ENCODE measurements at regions not wholly inside any gene's neighbourhood (a gene's known extent, or its start where the extent isn't known, plus 50 kb on each side); places are given as distances from the start of the nearest gene placed in this dataset.

DNA sequence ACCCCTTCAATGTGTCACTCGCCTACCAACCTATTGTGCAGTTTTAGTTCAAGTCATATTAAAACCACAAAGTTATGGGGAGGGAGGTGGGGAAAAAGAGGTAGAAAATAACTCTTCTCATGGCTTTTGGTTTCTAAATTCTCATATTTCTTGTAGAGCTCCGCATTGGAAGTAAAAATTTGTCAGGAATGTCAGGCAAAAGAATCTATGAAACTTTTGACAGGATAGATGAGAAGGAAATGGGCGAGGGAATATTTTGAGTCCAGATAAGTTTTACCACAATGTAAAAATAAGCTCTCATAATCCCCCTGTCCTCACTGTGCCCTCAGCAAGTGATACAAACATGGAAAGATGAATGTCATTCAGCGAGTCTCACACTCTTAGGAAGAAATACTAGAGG is 270.4 kb downstream of the DLEU7 start:
- TF ChIP-seq, protein P1, sequence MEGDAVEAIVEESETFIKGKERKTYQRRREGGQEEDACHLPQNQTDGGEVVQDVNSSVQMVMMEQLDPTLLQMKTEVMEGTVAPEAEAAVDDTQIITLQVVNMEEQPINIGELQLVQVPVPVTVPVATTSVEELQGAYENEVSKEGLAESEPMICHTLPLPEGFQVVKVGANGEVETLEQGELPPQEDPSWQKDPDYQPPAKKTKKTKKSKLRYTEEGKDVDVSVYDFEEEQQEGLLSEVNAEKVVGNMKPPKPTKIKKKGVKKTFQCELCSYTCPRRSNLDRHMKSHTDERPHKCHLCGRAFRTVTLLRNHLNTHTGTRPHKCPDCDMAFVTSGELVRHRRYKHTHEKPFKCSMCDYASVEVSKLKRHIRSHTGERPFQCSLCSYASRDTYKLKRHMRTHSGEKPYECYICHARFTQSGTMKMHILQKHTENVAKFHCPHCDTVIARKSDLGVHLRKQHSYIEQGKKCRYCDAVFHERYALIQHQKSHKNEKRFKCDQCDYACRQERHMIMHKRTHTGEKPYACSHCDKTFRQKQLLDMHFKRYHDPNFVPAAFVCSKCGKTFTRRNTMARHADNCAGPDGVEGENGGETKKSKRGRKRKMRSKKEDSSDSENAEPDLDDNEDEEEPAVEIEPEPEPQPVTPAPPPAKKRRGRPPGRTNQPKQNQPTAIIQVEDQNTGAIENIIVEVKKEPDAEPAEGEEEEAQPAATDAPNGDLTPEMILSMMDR (IDR thresholded peaks at IDR 0.05; ENCODE audit: borderline replicate concordance, extremely low read depth, low read length, poor library complexity, severe bottlenecking): no peak
- no peak for TF ChIP-seq EZH2 (IDR thresholded peaks at IDR 0.05; ENCODE audit: borderline replicate concordance, low read depth, low read length, severe bottlenecking)
- H3K79me2 ChIP-seq (ENCODE audit: insufficient read depth, low read length): no peaks in the 10 kb centered on the region

DNA sequence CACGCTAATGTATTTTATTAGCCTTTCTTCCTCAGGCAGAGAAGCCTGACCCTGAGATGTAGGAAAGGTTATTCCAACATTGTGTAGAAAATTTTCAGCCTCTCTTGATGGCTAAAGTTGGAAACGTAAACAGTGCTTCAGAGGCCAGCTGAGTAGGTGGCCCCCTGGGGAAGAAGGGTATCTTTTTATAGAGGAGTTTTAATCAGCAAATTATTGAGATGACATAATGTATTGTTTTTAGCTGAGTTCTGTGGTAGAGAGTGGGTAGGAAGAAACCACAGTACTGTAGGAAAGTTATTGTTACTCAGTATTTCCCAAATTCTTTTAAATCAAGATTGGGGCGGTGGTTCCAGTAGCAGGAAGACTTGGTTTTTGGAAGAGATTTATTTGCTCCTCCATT is 268.8 kb downstream of the DLEU7 start:
- H3K27me3 ChIP-seq (ENCODE audit: insufficient read depth, low read length, poor library complexity): no peaks in the 10 kb centered on the region
- H3K9me3 ChIP-seq (ENCODE audit: insufficient read depth, low read length, severe bottlenecking): peaks cover 3% of the 10 kb centered on the region
- DNase-seq (no peak), ATAC-seq (ENCODE audit: insufficient read depth, low read depth) (no peak)
- no peaks in the 10 kb centered on the region for H4K20me1 ChIP-seq (ENCODE audit: insufficient read depth, low read length)
- H3K4me2 ChIP-seq (ENCODE audit: insufficient read depth, low read length): no peak overlapping the region
- no peak overlapping the region for H3K27ac ChIP-seq (ENCODE audit: low read length)
- H3K4me1 ChIP-seq (ENCODE audit: insufficient read depth, low read length): no peaks in the 10 kb centered on the region
- H3K36me3 ChIP-seq (ENCODE audit: insufficient read depth, low read length): no peaks in the 10 kb centered on the region
- H3K4me3 ChIP-seq (ENCODE audit: low read depth in 1 of 2, low read length in 2 of 2): no peak overlapping the region
- no peaks in the 10 kb centered on the region for H3K79me2 ChIP-seq (ENCODE audit: insufficient read depth, low read length)
- TF ChIP-seq EZH2 (IDR thresholded peaks at IDR 0.05; ENCODE audit: borderline replicate concordance, low read depth, low read length, severe bottlenecking): no peak
- TF ChIP-seq, protein P1 (IDR thresholded peaks at IDR 0.05; ENCODE audit: borderline replicate concordance, extremely low read depth, low read length, poor library complexity, severe bottlenecking): no peak
- H2AFZ ChIP-seq (ENCODE audit: low read depth, low read length): no peak overlapping the region
- no peak overlapping the region for H3K9ac ChIP-seq (ENCODE audit: low read depth, low read length)

More for the DNA sequence above, 270.4 kb downstream of the DLEU7 start:
- Histone ChIP-seq H3K4me1 (ENCODE audit: insufficient read depth, low read length) (no peaks in the 10 kb centered on the region), H3K4me2 (ENCODE audit: insufficient read depth, low read length) (no peak overlapping the region), H3K9ac (ENCODE audit: low read depth, low read length) (no peak overlapping the region), H2AFZ (ENCODE audit: low read depth, low read length) (no peak overlapping the region), H3K9me3 (ENCODE audit: insufficient read depth, low read length, severe bottlenecking) (peaks cover 3% of the 10 kb centered on the region), H4K20me1 (ENCODE audit: insufficient read depth, low read length) (no peaks in the 10 kb centered on the region), H3K4me3 (ENCODE audit: low read depth in 1 of 2, low read length in 2 of 2) (no peak overlapping the region), H3K36me3 (ENCODE audit: insufficient read depth, low read length) (no peaks in the 10 kb centered on the region), H3K27ac (ENCODE audit: low read length) (no peak overlapping the region), H3K27me3 (ENCODE audit: insufficient read depth, low read length, poor library complexity) (no peaks in the 10 kb centered on the region)
- DNase-seq: no peak
- no peak for ATAC-seq (ENCODE audit: insufficient read depth, low read depth)

DNA sequence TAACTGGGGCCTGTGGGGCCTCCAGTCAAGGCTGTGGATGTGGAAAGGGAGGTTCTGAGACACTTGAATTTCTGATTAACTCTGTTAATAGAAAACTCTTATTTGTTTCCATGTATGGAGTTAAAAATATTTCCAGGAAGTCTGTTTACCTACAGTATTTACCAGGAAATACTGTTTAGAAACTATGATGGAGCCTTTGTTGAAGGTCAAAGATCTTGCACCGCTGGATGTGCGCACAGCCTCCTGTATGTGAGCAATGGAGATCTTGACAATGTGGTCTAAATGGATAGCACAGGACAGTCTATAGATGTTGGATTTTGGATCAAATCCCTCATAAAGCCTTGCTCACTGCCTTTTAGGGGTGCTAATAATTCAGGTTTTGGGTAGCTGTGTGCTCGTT is 268.4 kb downstream of the DLEU7 start:
- ATAC-seq (ENCODE audit: insufficient read depth, low read depth): no peak
- Histone ChIP-seq H3K79me2 (ENCODE audit: insufficient read depth, low read length) (no peaks in the 10 kb centered on the region), H3K9me3 (ENCODE audit: insufficient read depth, low read length, severe bottlenecking) (peaks cover 3% of the 10 kb centered on the region), H3K4me2 (ENCODE audit: insufficient read depth, low read length) (no peak overlapping the region), H2AFZ (ENCODE audit: low read depth, low read length) (no peak overlapping the region), H4K20me1 (ENCODE audit: insufficient read depth, low read length) (no peaks in the 10 kb centered on the region), H3K9ac (ENCODE audit: low read depth, low read length) (no peak overlapping the region), H3K36me3 (ENCODE audit: insufficient read depth, low read length) (no peaks in the 10 kb centered on the region), H3K27ac (ENCODE audit: low read length) (no peak overlapping the region), H3K4me1 (ENCODE audit: insufficient read depth, low read length) (no peaks in the 10 kb centered on the region), H3K4me3 (ENCODE audit: low read depth in 1 of 2, low read length in 2 of 2) (no peak overlapping the region), H3K27me3 (ENCODE audit: insufficient read depth, low read length, poor library complexity) (no peaks in the 10 kb centered on the region)
- DNase-seq: no peak
- TF ChIP-seq, protein P1 (IDR thresholded peaks at IDR 0.05; ENCODE audit: borderline replicate concordance, extremely low read depth, low read length, poor library complexity, severe bottlenecking): no peak
- no peak for TF ChIP-seq EZH2 (IDR thresholded peaks at IDR 0.05; ENCODE audit: borderline replicate concordance, low read depth, low read length, severe bottlenecking)

DNA sequence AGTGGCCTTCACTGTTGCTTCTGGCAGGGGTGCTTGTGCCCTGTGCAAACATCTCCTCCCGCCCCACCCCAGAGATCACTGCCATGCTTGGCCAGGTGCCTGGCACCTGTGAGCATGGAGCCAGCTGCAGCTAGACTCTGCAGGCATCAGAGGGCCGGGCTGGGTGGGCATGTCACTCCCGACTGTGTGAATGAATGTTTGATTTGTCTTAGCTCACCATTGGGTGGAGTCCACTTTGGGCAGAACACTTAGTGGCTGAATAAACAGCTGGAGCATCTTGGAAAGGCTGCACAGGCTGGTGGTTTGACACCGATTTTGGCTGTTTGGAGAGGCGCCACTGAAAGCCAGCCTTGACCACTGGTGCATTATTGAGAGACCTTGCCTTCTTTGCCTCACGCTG is 267.3 kb downstream of the DLEU7 start:
- DNase-seq (no peak), ATAC-seq (ENCODE audit: insufficient read depth, low read depth) (no peak)
- no peak overlapping the region for H3K4me3 ChIP-seq (ENCODE audit: low read depth in 1 of 2, low read length in 2 of 2)
- H3K4me2 ChIP-seq (ENCODE audit: insufficient read depth, low read length): no peak overlapping the region
- H3K27me3 ChIP-seq (ENCODE audit: insufficient read depth, low read length, poor library complexity): no peaks in the 10 kb centered on the region
- no peak overlapping the region for H2AFZ ChIP-seq (ENCODE audit: low read depth, low read length)
- no peak overlapping the region for H3K9ac ChIP-seq (ENCODE audit: low read depth, low read length)
- TF ChIP-seq EZH2 (IDR thresholded peaks at IDR 0.05; ENCODE audit: borderline replicate concordance, low read depth, low read length, severe bottlenecking): no peak
- TF ChIP-seq, protein P1 (IDR thresholded peaks at IDR 0.05; ENCODE audit: borderline replicate concordance, extremely low read depth, low read length, poor library complexity, severe bottlenecking): no peak
- no peaks in the 10 kb centered on the region for H3K9me3 ChIP-seq (ENCODE audit: insufficient read depth, low read length, severe bottlenecking)
- no peaks in the 10 kb centered on the region for H3K36me3 ChIP-seq (ENCODE audit: insufficient read depth, low read length)
- H3K4me1 ChIP-seq (ENCODE audit: insufficient read depth, low read length): no peaks in the 10 kb centered on the region
- H3K27ac ChIP-seq (ENCODE audit: low read length): no peak overlapping the region
- no peaks in the 10 kb centered on the region for H3K79me2 ChIP-seq (ENCODE audit: insufficient read depth, low read length)
- H4K20me1 ChIP-seq (ENCODE audit: insufficient read depth, low read length): no peaks in the 10 kb centered on the region
